ENCODE measurements at regions not wholly inside any gene's neighbourhood (a gene's known extent, or its start where the extent isn't known, plus 50 kb on each side); places are given as distances from the start of the nearest gene placed in this dataset.

GRCh38 chr11:27244900-27245299 is 118.1 kb downstream of the CCDC34 start:
- TF ChIP-seq CTCF (IDR thresholded peaks at IDR 0.05 in 8 of 11, conservative IDR thresholded peaks at IDR 0.05 in 3 of 11) (no peak), POLR2AphosphoS5 (IDR thresholded peaks at IDR 0.05) (no peak), POLR2A (IDR thresholded peaks at IDR 0.05) (no peak)
